ENCODE measurements at regions not wholly inside any gene's neighbourhood (a gene's known extent, or its start where the extent isn't known, plus 50 kb on each side); places are given as distances from the start of the nearest gene placed in this dataset.

DNA sequence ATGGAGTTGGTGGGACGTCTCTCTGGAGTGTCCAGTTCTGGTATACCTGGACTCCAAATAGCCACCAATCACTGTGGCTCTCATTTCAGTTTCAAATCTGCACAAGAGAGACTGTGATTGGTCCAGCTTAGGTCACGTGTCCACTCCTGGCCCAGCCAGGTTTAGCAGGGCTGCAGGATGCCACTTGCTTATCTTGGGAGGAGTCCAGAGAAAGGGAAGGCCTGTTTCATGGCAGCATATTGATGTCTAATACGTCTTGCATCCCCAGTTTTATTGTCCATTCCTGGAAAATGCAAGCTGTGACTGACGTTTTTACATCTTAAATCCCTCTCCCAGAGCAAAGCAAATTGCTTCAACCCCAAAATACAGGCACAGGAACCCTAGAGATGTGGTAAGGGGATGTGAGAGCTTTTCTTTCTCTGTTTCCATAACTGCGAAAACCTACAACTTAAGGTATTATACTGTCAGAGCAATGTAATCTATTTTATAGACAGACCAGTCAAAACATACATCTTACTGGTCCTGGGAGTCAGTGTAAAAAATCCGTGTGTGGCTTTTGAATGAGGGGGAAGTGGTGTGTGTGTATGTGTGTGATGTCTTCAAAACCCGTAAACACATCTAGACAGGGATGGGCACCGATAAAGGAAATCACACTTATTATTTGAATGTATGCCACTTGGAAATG lies 274.4 kb downstream of the TLE3 start:
- DNase-seq = no peak

DNA sequence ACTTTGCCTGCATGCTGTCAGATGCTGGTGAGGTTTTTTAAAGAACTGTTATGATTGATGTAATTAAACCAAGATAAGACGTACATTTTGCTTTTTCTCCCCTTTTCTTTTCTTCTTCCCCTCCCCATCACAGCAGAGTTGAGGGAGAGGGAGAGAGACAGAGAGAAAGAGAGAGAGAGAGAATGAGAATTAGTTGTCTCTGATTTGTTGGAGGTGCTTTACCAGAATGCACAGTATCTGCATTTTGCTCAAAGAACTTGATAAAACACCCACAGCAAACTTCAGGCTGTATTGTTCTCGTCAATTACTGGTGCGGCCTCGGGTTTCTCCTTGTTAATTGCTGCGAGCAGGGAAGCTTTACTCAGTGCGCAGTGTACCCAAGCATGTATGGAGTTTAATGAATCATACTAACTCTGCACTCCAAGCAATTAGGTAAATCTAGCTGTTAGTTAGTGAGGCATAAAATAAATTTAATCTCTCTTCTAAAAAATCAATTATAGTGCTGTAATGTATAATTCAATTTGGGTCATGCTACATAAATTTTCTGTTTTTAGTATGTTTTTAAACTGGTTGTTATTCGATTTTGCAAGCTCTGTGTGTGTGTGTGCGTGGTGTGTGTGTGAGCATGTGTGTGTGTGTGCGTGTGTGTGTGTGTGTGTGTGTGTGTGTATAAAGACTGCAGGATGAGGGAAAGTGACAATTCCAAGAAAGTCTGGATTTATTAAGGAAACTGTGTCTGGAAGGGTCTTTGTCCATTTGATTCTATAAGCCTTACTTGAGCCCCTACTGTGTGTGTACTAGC lies 273.4 kb downstream of the TLE3 start:
- DNase-seq = no peak

DNA sequence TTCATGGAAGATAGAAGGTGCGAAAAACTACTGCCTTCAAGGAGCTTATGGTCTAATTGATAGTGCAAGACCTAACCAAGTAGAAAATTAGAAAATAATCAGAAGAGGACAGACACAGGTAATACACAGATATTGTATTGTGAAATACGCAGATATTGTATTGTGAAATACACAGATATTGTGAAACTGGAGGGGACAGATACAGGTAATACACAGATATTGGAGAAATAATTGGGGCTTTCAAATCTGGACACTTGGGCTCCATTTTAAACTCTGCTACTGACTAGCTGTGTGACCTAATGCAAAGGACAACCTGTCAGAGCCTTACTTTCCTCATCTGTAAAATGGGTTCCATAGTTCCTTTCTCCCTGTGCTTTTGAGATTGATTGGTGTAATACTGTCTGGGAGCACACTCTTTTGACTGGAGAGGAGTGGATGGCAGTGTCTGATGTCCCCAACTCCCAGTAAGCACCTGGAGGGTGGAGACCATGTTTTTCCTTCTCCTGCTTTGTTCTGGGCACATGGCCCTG lies 272.8 kb downstream of the TLE3 start:
- DNase-seq = no peak

DNA sequence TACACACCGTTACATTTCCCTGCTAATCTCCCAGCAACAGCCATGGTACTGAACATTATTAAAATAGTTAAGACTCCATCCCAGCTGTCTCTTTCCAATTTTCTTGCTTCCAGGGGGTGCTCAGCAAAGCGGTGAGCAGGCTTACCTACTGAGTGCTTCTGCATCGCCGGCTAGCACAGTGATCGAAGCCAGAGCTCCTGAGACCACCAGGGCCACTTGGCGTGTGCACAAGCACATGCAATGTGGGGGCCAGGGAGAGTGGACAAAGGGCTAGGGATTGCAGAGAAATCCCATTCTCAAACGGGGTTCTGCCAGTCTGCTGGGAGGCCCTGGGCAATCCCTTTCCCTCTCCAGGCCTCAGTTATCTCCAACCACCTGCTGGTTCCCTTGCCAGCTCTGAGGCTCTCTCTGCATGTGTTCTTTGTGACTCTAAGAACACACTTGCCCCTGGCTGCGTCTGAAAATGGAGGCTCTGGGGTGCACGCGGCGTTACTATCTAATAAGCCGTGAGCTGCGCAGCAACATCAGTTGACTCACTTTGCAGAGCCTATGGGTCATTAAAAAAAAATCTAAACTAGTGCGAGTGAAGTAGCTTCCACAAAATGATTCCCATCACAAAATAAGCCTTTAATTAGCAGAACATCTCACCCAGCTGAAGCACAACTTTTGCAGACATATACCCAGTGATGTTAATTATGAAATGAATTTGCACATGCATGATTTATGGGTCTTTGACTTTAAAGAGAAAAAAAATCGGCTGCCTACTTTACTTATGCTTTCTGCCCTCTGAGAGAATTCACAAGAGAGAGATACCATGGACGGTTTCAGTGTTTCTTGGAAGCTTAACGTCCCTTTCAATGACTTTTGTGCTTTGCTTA lies 271.5 kb downstream of the TLE3 start:
- no peak for DNase-seq

DNA sequence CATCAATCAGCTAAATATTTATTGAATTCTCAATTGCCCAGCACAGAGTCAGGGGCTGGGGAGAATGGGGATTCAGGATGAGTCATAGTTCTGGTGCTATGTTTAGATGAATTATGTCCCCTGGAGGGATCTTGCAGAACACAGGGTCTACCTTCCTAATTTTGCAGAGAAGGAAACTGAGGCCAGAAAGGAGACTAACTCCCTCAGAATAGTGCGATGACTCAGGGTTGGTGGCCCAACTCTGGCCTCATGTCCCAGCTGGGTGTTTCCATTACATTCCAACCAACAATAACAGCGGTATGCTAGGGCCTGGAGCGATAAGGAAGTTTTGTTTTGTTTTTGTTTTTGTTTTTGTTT lies 270.9 kb downstream of the TLE3 start:
- DNase-seq = no peak

DNA sequence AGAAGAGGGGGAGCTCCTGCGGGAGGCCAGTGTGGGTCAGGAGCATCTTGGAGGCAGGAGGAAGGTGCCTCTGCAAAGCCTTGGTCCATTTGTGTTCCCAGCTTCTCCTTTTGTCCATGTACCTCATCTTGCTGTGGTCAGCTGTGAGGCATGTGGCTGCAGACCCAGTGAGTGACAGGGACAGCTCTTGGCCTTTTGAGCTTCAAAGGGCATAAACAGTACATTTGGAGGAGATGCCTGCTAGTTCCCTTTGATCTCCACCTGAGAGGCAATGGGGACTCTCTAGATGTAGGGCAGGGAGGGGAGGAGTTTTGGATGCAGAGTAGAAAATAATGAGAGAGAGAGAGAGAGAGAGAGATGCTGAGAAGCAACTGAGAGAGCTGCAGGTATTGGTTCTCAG lies 270.0 kb downstream of the TLE3 start:
- DNase-seq = no peak

DNA sequence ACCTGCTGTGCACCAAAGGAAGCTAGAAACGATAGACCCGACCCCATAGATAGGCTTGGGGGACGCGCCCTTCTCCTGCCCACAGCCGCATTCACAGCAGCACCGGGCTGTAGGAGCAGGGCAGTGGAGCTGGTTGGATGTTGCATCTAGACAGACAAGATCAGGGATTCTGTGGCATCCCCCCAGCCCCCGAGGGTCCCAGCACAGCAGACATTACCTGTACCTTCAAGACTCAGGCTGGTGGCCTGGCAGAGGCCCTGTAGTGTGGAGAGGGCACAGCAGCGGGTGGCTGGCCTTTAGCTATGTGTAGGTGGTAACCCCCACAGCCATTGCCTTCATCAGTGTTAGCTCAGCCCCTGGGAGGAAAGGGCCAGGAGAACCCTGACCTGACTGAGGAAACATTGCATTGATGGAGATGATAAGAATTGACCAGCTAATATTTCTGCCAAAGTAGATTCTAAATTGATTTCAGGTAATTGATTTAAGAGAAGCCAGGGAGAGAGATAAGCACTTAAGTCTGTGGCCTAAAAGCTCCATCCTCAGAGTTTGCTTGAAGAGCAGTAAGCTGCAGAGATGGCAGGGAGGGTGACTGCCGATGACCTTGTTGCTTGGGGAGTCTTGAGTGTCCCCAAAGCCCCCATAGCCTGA lies 269.4 kb downstream of the TLE3 start:
- DNase-seq = no peak

DNA sequence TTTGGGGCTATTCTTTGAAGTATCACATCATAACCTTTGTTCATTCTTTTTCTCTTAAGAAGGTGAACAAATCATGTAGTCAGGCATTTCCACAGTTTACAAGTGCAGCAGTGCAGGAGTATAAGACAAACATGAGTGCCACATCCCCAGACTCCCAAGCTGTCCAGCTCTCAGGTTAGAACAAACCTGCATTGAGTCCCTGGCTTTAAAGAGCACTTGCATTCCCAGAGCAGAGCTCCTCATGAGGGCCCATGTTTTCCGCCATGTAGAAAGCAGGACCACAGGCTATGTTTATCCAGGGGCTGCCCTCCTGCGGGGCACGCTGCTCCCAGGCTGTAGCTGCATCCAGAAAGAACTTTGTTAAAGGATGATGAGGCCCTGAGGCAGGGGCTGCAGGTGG lies 267.7 kb downstream of the TLE3 start:
- DNase-seq = no peak

DNA sequence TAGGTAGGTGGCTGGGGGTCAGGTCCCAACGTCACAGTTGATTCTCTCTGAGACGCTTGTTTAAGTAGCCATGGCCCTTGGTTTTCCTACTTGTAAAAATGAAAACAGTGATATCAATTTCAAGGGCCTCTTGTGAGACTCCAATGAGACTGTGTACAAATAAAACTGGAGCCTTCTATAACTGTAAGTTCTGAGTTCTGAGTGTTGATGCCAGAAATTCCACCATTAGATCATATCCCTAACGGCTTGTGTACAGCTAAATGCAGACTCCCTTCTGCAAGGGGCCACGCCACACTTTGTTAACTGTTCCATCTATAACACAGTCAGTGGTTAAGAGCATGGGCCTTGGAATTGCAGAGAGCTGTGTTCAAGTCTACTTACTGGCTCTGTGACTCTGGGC lies 267.3 kb downstream of the TLE3 start:
- no peak for DNase-seq

DNA sequence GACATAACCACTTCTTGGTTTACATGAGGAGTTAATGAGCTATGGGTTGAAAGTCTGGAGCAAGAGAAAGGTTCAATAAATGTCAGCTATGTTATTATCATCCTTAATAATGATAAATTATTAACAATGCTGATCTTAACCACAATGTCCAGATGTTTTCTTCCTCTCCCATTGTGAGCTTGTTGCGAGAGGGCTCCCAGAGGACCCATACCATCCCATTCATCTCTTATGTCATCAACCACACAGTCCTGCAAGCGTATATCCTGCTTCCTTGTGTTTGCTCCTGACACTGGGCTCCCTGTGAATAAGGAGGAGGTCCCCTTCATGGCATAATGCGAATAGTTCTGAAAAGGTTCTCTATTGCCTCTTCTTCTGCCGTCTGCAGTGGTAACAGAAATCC lies 266.8 kb downstream of the TLE3 start:
- DNase-seq = no peak

DNA sequence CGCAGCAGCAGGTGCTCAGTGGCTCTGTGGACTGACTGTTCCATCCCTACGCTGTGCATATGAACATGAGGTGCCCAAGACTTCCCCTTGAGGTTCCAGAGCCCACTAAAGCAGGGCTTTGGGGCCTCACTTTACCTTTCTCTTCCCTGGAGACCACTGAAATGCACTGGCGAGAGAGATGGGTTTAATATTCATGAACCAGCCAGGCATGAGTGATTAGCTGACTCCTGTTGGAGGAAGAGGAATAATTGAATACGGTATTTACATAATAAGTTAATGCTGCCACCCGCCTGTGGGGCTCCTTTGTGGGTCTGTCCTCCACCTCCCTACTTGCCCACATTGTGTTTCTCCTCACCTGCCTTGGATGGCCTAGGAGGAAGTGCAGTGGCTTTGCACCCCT lies 263.4 kb downstream of the TLE3 start:
- no peak for DNase-seq

DNA sequence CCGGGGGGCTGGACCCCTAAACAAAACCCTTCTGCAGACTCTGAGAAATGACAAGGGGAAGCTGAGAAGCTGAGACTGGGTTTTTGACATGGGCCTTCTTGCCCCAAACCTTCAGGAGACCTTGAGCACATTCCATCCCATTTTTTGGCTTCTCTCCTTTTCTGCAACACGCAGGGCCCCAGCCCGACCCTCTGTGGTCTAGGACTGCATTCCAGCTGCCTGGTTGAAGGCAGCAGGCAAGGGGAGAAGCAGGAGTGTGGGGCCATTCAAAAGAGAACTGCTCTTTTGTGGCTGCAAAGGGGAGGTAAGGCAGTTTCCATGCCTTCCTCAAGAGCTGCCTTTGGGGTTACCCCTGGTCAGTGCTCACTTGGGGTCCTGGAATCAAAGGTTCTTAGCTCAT lies 263.0 kb downstream of the TLE3 start:
- DNase-seq = no peak

DNA sequence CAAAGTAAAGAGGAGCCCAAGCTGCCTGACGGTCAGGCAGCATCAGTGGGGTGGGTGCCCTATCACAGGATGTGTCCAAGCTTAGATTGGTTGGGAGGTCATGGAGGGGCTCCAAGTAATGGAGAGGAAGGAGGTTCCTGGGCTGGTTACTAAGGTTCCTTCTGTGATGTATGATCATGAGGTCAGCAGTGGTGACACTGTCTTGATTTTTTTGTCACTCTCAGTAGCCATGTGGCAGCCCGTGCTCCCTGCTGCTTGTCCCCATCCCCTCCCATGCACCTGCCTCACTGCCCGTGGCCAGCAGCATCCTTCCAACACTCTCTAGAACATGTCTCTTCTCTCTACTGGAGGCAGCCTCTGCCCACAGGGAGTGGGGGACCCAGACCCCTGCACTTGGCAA lies 261.7 kb downstream of the TLE3 start:
- DNase-seq = no peak

DNA sequence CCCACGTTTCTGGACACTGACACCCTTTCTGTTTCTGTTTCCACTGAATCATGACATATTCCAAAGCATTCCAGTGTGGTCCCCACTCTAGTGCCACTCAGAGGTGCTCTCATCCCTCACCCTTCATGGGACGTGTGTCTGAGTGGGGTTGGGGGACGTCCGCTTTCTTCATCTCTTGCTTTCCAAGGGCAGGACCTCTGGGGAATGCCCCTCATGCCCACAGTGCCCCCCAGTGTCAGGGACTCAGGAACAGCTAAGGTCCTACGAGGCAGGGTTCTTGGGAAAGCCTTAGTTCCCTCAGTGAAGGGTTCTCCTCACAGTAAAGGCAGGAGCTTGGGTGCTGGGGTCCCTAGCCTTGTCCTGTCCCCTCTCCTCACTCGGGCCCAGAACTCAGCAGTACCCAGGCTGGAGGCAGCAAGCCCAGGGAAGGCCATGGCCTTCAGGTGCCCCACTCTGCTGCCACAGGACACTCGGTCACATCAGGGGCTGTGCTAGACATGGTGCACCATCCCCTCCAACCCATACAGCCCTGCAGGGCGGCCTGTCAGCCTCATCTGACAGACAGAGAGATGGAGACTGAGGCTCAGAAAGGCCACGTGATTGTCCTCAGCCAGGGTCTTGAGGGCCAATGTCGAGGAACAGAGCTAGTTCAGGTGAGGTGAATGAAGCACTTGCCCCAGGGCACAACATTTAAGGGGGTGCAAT lies 261.0 kb downstream of the TLE3 start:
- DNase-seq = no peak

DNA sequence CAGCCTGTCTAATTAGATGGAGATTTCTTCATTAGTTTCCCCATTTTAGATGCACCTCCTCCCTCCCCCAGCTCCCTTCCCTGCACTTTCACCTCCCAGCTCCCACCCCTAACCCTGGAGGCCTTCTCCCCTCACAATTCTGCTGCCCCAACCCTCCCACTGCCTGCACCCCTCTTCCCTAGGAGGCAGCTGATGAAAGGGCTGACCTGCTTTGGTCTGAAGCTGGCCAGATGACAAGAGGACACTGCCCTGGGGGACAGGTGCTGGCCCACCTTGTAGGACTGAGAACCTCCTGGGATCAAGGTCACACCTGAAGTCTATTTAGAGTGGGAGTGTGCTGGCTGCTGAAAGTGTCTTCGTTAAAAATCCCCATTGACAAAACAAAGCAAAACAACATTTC lies 259.4 kb downstream of the TLE3 start:
- no peak for DNase-seq

DNA sequence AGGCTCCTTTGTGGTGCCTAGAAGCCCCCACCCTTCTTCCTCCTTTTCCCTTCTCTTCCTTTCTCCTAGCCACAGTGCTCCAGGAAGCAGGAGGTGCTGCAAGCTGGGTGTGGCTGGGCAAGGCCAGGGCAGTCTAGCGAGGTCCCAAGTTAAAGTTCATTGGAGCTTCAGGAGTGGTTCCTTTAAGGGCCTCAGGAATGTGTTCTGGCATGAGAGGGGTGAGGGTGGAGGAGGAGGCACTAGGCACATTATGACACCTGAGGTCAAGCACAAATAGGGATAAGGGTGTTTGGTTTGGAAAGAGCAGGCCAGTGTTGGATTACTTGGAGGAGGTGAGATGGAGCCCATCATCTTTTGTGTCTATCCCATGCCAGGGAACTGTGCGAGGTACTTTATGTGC lies 258.7 kb downstream of the TLE3 start:
- DNase-seq = no peak

DNA sequence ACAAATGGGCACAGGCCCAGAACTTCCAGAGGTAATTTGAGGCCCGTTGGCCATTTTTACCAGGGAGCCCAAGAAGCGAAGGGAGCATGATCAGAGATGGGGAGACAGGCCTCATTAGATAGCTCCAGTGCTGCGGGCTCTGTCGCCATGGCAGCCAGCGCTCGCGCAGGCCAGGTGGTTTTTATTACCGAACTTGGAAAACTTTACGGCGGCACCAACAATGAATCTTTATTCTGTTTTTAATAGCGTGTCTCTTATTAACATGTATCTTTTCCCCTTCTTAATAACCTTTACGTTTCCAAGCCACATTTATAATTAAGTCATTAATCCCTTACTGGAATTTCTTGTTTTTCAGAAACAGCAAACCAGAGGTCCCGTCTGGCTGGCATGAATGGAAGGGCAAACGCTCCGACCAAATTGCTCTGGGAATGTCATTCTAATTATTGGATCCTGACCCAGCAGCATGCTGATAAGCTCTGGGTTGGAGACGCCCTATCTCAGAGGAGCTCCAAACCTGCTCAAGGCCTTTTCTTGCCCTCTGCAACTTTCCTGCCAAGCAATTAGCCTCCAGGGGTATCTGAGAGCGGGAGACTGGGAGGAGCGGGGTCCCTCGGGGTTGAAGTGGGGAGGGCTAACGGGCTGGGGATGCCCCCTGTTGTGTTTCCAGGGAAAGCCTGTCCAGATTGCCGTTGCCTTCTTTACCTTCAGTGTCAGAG lies 256.4 kb downstream of the TLE3 start:
- DNase-seq = no peak

DNA sequence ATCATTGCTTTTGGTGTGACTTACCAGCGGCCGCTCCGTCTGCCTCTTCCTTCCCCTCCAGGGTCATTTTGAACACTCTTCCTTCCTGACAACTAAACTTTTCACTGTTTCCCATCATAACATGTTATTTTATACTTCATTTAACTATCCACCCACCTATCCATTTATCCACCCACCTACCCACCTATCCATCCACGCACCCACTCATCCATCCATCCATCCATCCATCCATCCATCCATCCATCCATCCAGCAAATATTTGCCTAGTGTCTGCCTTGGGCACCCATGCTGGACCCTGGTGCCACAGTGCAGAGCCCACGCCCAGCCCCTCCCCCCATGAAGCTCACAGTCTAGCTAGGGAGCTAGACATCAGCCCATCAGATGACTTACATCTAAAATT lies 254.9 kb downstream of the TLE3 start:
- no peak for DNase-seq

DNA sequence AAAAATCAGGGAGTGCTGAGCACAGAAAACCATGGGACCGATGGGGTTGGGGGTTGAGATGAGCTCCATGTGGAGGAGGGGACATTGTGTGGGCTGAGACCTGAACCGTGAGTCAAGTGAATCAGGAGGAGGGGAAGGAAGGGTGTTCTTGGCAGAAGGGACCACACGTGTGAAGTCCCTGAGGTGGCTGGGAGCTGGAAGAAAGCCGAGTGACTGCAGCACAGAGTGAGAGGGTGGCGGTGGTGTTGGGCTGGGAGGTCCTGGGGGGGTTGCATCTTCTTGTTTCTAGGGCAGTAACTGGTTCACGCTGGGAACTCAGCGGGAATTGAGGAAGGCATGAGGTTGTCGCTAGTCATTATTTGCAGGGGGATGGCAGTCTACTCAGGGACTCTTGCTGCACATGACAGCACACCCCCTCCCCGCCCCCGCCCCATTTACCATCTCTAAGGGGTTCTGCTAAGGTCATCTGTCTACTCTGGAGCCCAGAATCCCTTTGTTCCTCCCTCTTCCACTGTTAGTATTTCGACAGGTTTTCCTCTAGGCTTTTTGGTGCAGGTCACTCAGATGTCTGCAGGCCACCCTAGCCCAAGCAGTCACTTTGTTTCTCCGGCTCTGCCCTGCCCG lies 254.3 kb downstream of the TLE3 start:
- no peak for DNase-seq

DNA sequence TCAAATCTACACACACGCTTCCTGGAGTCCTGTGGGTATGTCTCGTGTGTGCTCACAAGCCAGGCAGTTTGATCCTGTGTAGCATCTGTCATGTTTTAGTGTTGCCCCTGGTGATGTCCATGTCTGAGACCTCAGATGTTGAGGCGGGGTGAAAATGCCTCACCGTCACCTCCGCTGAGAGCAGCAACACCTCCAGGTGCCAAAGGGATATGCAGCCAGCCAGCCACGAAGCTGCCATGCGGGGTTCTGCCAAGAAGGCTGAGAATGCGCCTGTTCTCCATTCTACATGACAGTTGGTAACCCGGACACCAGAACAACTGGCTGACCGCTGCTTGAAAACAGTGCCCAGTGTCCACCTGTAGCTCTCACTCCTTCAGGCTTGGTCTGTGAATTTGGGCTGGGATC lies 253.8 kb downstream of the TLE3 start:
- DNase-seq = no peak

DNA sequence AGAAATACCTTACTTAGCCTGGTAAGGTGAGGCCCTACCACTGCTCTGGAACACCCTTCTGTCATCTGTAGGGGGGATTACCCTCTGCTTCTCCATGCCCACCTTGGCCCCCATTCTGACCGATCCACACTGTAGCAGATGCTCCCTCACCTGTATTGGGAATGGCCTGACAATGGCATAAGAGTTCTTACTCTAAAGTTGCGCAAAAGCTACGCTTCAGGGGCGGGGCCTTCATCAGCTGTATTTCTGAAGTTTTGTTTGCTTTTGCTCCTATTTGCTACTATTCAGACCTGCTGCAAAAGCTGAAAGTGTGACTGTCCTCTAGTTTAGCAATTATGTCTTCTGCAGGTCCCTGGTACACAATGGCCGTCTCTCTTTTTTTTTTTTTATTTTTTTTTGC lies 252.6 kb downstream of the TLE3 start:
- DNase-seq = no peak

Measured in occipital lobe (tissue), 1 donor.